GM12891 (cell line): ENCODE measurements at regions not wholly inside any gene's neighbourhood (a gene's known extent, or its start where the extent isn't known, plus 50 kb on each side); places are given as distances from the start of the nearest gene placed in this dataset.

Source experiments
- DNase-seq: peaks from one replicate; pipeline ENCODE4 v3.0.0; 2011; ENCODE audit warnings: low spot score; ENCODE audit not compliant: insufficient read length
- FAIRE-seq: peaks from 2 replicates; lab custom pipeline; 2011; peaks lifted over from hg19 to GRCh38; lab: Jason Lieb, UNC
- PAX5 ChIP-seq: IDR thresholded peaks from 2 replicates; pipeline ENCODE4 v1.6.1; 2011; ENCODE audit warnings: low read length, moderate library complexity, mild to moderate bottlenecking; ENCODE audit not compliant: insufficient read depth, severe bottlenecking
- POLR2A ChIP-seq: IDR thresholded peaks from 2 replicates; pipeline ENCODE4 v1.6.1; 2011; ENCODE audit warnings: low read depth, low read length, control low read depth
- POLR2AphosphoS5 ChIP-seq: IDR thresholded peaks from 2 replicates; pipeline ENCODE4 v1.6.1; 2011; ENCODE audit warnings: low read depth, low read length, control low read depth
- POU2F2 ChIP-seq: IDR thresholded peaks from 2 replicates; pipeline ENCODE4 v1.6.1; 2011; ENCODE audit warnings: low read depth, mild to moderate bottlenecking, control low read depth, low read length, moderate library complexity
- SPI1 ChIP-seq: IDR thresholded peaks from 2 replicates; pipeline ENCODE4 v1.6.1; 2011; ENCODE audit warnings: low read depth, low read length, control low read depth
- TAF1 ChIP-seq: IDR thresholded peaks from 2 replicates; pipeline ENCODE4 v1.6.1; 2011; ENCODE audit warnings: low read depth, low read length, control low read depth

DNA sequence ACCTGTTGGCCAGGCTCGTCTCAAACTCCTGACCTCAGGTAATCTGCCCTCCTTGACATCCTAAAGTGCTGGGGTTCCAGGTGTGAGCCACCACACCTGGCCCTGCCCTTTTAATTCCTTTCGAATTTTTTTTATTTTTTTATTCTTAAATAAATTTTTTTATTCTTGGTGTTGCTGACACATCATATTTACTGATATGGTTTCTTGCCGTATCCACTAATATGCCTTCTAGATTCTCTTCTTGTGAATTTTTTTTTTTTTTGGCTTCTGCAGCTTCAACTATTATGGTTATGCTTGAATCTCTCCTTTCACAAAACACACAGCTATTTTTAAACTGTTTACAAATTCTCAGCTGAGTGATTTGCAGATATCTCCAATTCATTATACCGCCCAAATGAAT, 353.4 kb upstream of the ADGRL3 start:
- no peak for FAIRE-seq
- TF ChIP-seq POLR2A (no peak), PAX5 (no peak), POU2F2 (no peak), SPI1 (no peak), TAF1 (no peak), POLR2AphosphoS5 (no peak)
- DNase-seq: no peak

DNA sequence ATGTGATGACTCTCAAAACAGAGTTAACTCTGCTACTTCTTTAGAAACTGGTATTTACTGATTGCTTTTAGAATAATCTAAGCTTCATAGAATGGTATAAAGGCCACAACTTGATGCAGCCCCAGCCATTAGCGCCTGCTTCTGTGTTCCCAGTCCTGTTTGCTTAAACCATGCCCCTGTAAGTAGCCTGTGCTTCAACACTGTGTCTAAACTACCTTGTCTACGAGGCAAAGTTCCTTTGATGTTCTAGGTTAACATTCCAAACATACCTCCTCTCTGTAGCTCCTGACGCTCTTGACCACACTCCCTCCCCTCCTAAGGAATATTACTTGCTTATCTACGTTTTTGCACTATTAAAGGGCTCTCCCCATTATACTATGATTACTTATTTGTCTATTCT, 352.5 kb upstream of the ADGRL3 start:
- FAIRE-seq (no peak), DNase-seq (no peak)
- TF ChIP-seq POLR2A (no peak), POU2F2 (no peak), SPI1 (no peak), TAF1 (no peak), POLR2AphosphoS5 (no peak), PAX5 (no peak)

- no peak for FAIRE-seq
- TF ChIP-seq POLR2A (no peak), POU2F2 (no peak), SPI1 (no peak), POLR2AphosphoS5 (no peak), TAF1 (no peak), PAX5 (no peak)
- no peak for DNase-seq
These were observed 342.9 kb upstream of the ADGRL3 start for GRCh38 chr4:60857130-60857753.

DNA sequence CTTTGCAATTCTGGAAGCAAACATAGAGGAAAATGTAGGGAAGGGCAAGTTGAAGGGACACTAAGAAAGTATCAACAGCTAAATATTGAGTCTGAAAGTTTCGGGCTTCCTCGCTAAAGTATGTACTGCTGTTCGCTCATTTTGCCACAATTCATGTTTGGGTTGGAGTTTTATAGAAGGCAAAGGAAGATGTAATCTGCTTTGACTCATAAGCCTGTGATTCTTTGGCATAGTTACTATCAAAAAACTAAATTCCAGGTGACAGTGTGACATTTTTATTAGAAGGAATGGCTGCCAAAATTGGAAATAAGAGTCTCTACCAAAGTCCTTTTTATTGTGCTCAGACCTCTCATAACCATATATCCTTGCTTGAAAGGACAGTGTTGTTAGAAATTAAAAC, 336.7 kb upstream of the ADGRL3 start:
- no peak for TF ChIP-seq TAF1
- TF ChIP-seq PAX5: no peak
- no peak for FAIRE-seq
- DNase-seq: no peak

DNA sequence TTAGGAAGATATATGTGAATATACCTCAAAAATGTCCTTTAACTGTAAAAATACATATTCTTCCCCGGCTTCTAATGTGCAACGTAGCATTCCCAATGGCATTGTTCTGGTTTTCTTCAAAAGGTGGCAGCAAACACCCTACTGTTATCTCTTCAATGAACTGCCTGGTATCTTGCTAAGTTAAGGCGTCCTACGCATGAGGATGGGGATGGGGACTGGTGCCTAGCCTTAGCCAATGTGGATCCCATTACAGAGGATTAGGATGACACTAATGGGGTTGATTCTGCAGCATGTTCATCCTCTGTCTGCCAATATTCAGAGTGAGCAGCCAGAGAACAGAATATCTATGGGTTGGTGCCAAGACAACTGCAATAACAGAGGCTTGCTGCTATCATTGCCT, 334.9 kb upstream of the ADGRL3 start:
- no peak for DNase-seq
- TF ChIP-seq POLR2AphosphoS5: no peak
- no peak for TF ChIP-seq TAF1
- no peak for TF ChIP-seq PAX5
- no peak for TF ChIP-seq POLR2A
- TF ChIP-seq POU2F2: no peak
- no peak for FAIRE-seq

DNA sequence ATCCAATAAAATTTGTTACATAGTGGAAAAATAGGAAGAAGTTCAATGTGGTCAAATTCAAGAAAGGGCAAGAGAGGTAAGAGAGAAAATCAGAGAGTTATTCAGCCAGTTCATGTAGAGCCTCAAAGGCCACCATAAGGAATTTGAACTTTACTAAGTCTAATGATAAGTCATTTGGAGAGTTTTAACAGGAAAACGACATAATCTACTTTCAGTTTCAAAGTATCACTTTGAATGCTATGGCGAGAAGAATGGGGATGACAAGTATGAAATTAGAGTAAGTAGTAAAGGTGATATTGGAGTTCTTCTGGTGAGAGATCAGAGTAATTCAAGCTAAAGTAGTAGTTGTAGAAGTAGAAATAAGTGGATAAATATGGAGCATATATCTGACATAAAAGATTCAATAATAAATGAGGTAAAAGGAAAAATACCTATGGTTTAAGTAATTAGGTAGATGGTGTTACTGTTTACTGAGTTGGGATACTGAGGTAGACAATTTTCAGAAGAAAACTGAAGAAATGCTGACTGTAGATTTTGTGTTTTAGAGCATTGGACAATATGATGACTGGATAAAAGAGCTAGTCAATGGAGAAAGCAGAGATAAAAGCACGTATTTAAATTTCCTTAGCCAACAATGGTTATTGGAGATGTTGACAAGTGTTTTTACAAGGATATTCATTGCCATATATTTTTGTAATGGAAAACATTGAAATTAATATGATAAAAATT, 331.7 kb upstream of the ADGRL3 start:
- FAIRE-seq (no peak), DNase-seq (no peak)
- TF ChIP-seq POU2F2 (no peak), POLR2AphosphoS5 (no peak), SPI1 (no peak), POLR2A (no peak), TAF1 (no peak), PAX5 (no peak)

- TF ChIP-seq SPI1 (no peak), POU2F2 (no peak), POLR2A (no peak), POLR2AphosphoS5 (no peak), TAF1 (no peak), PAX5 (no peak)
- FAIRE-seq (no peak), DNase-seq (no peak)
These were observed 320.9 kb upstream of the ADGRL3 start for GRCh38 chr4:60879135-60879701.

DNA sequence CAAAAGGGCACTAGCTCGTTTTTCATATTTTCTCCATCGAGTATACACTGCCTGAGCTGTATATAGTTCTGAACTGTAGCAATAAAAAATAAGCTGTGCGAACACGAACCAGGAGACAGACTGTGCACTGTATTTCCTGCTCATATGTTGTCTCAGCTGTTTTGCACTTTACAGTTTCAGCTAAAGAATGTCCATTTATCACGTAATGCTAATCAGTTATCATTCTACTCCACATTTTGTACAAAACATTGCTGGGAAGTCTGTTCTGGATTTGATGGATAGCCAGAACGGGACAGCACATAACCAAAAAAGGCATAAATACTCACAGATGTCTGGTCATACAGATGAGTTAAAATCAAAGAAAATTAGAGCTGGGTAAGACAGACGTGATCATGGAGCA, 315.5 kb upstream of the ADGRL3 start:
- TF ChIP-seq POLR2AphosphoS5 (no peak), POU2F2 (no peak), SPI1 (no peak), PAX5 (no peak), POLR2A (no peak), TAF1 (no peak)
- DNase-seq (no peak), FAIRE-seq (no peak)

GRCh38 chr4:60885011-60885410, 315.1 kb upstream of the ADGRL3 start:
- no peak for DNase-seq

GRCh38 chr4:60890743-60891142, 309.4 kb upstream of the ADGRL3 start:
- FAIRE-seq (no peak), DNase-seq (no peak)
- TF ChIP-seq POU2F2 (no peak), POLR2AphosphoS5 (no peak), POLR2A (no peak), PAX5 (no peak), TAF1 (no peak), SPI1 (no peak)

More at GRCh38 chr4:60885011-60885410, 315.1 kb upstream of the ADGRL3 start:
- no peak for TF ChIP-seq PAX5
- TF ChIP-seq POLR2A: no peak
- no peak for TF ChIP-seq POLR2AphosphoS5
- no peak for TF ChIP-seq POU2F2
- TF ChIP-seq TAF1: no peak
- no peak for TF ChIP-seq SPI1
- no peak for FAIRE-seq

DNA sequence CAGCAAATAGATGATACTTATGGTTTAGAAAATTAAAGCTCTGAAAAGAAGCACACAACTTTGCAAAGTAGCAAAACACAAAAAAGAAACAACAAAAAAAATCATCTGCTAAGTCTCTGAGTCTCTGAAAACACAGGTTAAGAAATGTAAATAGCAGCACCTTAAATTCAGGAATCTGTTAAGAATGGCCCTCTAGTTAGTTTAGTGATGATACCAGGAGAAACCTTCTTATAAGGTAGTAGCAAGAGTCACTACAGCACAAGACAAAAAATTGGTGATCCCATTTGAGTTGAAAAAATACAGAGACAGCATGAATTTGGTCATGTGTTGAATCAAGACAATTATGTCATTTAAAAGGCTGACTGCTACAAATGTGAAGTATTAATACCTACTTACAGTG, 308.2 kb upstream of the ADGRL3 start:
- FAIRE-seq (no peak), DNase-seq (no peak)
- no peak for TF ChIP-seq PAX5
- TF ChIP-seq POU2F2: no peak
- no peak for TF ChIP-seq TAF1
- TF ChIP-seq SPI1: no peak
- TF ChIP-seq POLR2AphosphoS5: no peak
- TF ChIP-seq POLR2A: no peak
